GM18505 (cell line): ENCODE measurements at regions not wholly inside any gene's neighbourhood (a gene's known extent, or its start where the extent isn't known, plus 50 kb on each side); places are given as distances from the start of the nearest gene placed in this dataset.

Experiments used
- ATAC-seq: cut with Tn5 transposase; IDR thresholded peaks from one replicate; pipeline ENCODE4 v1.9.1; 2021; ENCODE audit not compliant: unreplicated experiment
- POLR2A ChIP-seq: IDR thresholded peaks from 4 replicates; pipeline ENCODE4 v1.6.1; 2011; ENCODE audit warnings: borderline replicate concordance; ENCODE audit not compliant: insufficient read depth, insufficient read length; ENCODE audit errors: extremely low read depth

GRCh38 chr10:78929541-78929940 lies 139.2 kb upstream of the ZMIZ1 start:
- ATAC-seq = no peak
- no peak for TF ChIP-seq POLR2A

- no peak for TF ChIP-seq POLR2A
- no peak for ATAC-seq
These were observed 137.3 kb upstream of the ZMIZ1 start for GRCh38 chr10:78931321-78932053.

GRCh38 chr10:78932054-78932386 lies 136.7 kb upstream of the ZMIZ1 start:
- ATAC-seq = no peak
- no peak for TF ChIP-seq POLR2A

GRCh38 chr10:78932861-78933260 lies 135.9 kb upstream of the ZMIZ1 start:
- ATAC-seq = no peak
- no peak for TF ChIP-seq POLR2A

- no peak for TF ChIP-seq POLR2A
- no peak for ATAC-seq
These were observed 134.8 kb upstream of the ZMIZ1 start for GRCh38 chr10:78933828-78934531.

GRCh38 chr10:78934532-78934898 lies 134.3 kb upstream of the ZMIZ1 start:
- no peak for TF ChIP-seq POLR2A
- no peak for ATAC-seq

GRCh38 chr10:78934994-78935602 lies 133.7 kb upstream of the ZMIZ1 start:
- ATAC-seq = no peak
- TF ChIP-seq POLR2A = no peak

GRCh38 chr10:78935697-78936407 lies 132.9 kb upstream of the ZMIZ1 start:
- ATAC-seq = no peak
- TF ChIP-seq POLR2A = no peak

- no peak for ATAC-seq
- TF ChIP-seq POLR2A = no peak
These were observed 132.1 kb upstream of the ZMIZ1 start for GRCh38 chr10:78936412-78937342.

GRCh38 chr10:78937393-78937792 lies 131.4 kb upstream of the ZMIZ1 start:
- no peak for ATAC-seq
- TF ChIP-seq POLR2A = no peak

- TF ChIP-seq POLR2A = no peak
- no peak for ATAC-seq
These were observed 130.7 kb upstream of the ZMIZ1 start for GRCh38 chr10:78937800-78938694.
